HUES48 (cell line): ENCODE measurements at regions not wholly inside any gene's neighbourhood (a gene's known extent, or its start where the extent isn't known, plus 50 kb on each side); places are given as distances from the start of the nearest gene placed in this dataset.
"Not testable (repeated sequence)": the region's sequence is repeated elsewhere in the genome, so short reads cannot be mapped to it uniquely, and the experiment has no call there.

Source experiments
- H3K27ac ChIP-seq: one replicate; pipeline ENCODE4 v1.7.0; 2013; ENCODE audit warnings: low read depth, low read length, inconsistent platforms
- H3K27me3 ChIP-seq: 2 replicates; pipeline ENCODE4 v1.6.1; 2013; ENCODE audit warnings: mild to moderate bottlenecking, low read length; ENCODE audit not compliant: control insufficient read depth, insufficient read depth
- H3K36me3 ChIP-seq: 2 replicates; pipeline ENCODE4 v1.6.1; 2013; ENCODE audit warnings: low read length; ENCODE audit not compliant: control insufficient read depth, insufficient read depth
- H3K4me1 ChIP-seq: 2 replicates; pipeline ENCODE4 v1.6.1; 2013; ENCODE audit warnings: mild to moderate bottlenecking, low read length; ENCODE audit not compliant: control insufficient read depth, insufficient read depth
- H3K4me3 ChIP-seq: 2 replicates; pipeline ENCODE4 v1.5.1; 2013; ENCODE audit warnings: mild to moderate bottlenecking, low read depth, low read length
- H3K9ac ChIP-seq: 2 replicates; pipeline ENCODE4 v1.6.1; 2013; ENCODE audit warnings: mild to moderate bottlenecking, low read depth, low read length, moderate library complexity
- H3K9me3 ChIP-seq: 2 replicates; pipeline ENCODE4 v1.6.1; 2013; ENCODE audit warnings: low read length; ENCODE audit not compliant: control insufficient read depth, insufficient read depth

DNA sequence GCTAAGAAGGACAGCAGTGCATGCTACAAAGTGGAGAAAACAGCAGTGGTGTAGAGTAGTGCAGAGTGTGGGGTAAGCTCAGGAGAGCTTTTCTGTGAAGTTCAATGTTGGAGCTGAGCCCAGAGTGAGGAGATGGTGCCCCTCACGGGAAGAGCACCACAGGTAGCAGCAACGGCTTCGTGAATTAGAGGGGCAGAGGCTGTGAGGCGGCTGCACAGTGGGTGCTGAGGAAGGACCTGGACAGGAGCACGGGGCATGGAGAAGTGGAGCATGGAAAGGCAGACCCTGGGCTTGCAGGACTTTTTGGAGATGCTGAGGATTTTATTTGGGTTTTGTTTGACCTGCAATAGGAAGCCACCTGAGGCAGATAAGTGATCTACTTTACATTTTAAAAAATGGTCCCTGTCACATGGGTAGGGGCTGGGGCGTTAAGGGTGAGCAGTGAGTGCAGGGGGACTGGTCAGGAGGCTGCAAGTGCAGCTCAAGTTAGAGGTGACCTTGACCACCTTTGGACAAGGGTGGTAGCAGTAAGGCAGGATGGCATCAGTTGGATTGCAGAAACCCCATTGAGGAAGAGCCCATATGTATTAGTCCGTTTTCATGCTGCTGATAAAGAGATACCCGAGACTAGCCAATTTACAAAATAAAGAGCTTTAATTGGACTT lies 85.0 kb downstream of the MYCN start:
- H3K9me3 ChIP-seq = no peaks in the 10 kb centered on the region
- no peak overlapping the region for H3K9ac ChIP-seq
- H3K27me3 ChIP-seq = no peaks in the 10 kb centered on the region
- peaks cover 23% of the 10 kb centered on the region for H3K4me1 ChIP-seq
- no peak overlapping the region for H3K4me3 ChIP-seq
- H3K27ac ChIP-seq = no peak overlapping the region
- no peaks in the 10 kb centered on the region for H3K36me3 ChIP-seq

DNA sequence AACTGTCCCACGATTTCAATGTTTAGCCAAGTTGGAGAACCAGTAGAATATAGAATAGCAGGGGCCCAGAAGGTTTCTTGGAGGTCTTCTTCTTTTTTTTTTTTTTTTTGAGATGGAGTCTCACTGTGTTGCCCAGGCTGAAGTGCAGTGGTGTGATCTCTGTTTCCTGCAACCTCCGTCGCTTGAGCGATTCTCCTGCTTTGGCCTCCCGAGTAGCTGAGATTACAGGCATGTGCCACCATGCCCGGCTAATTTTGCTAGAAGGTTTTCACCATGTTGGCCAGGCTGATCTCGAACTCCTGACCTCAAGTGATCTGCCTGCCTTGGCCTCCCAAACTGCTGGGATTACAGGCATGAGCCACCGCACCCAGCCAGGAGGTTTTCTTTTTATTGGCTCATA lies 84.3 kb downstream of the MYCN start:
- H3K9ac ChIP-seq, H3K9me3 ChIP-seq, H3K27me3 ChIP-seq, H3K27ac ChIP-seq, H3K36me3 ChIP-seq, H3K4me3 ChIP-seq: not testable (repeated sequence)
- peaks cover 23% of the 10 kb centered on the region for H3K4me1 ChIP-seq

DNA sequence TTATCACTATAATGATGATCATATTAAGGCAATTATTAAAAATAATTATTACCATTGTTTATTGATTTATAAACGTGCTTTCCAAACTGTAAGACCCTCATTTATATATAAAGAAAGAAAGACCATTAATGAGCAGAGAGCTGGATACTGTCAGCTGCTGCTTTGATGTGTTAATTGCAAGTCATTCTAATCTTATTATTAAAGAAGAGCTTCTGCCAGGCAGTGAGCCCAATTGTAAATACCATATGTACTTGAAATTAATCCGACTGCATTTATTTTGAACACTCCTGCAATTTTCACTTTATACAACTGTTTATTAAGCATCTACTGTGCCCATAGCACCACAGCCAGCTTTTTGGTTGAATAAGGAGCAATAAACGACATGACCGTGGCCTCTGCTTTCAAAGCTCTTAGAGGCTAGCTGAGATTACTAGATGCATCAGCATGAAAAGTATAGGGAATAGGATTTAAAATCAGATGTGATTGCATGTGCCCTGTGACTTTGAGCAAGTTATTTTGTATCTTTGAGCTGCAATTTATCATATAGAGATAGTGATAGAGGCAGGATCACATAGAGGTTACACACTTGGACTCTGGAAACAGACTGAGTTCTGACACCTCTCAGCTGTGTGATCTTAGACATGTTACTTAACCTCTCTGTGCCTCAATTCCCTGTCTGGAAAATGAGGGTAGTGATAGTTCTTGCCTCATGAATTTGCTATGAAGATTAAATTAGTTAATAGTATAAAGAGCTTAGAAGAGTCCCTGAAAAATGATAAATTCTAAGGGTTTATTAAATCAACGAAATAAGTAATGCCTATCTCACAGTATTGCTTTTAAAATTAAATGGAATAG lies 83.4 kb downstream of the MYCN start:
- Histone ChIP-seq H3K4me1 (peaks cover 23% of the 10 kb centered on the region), H3K4me3 (no peak overlapping the region), H3K9ac (no peak overlapping the region), H3K27ac (no peak overlapping the region), H3K36me3 (no peaks in the 10 kb centered on the region), H3K27me3 (no peaks in the 10 kb centered on the region), H3K9me3 (no peaks in the 10 kb centered on the region)

DNA sequence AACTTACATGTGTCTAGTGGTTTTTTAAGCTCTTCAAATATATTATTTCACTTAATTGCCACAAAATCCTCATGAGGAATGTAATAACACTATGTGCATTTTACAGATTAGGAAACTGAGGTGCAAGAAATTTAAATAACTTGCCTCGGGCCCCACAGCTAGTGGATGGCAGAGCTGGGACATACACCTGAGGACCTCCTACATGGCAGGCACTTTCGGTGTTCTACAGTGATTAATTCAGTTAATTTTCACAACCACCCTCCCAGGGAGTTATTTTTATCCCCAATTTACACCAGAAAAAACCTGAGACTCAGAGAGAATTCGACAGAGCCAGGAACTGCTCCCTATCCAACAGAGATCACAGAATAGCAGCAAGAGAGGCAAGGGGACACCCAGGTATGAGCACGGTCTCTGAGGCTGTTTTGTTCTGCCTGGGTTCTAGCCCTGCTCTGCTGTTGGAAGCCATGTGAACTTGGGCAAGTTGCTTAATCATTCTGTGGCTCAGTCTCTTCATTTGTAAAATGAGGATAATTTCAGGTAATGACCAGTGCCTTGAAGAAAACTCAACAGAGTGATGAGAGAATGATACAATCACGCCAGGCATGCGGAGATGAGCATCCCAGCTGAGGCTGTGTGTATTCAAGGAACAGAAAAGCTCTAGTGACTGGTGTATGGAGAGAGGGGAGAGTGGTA lies 82.3 kb downstream of the MYCN start:
- H3K9me3 ChIP-seq = no peaks in the 10 kb centered on the region
- H3K4me1 ChIP-seq = peaks cover 23% of the 10 kb centered on the region
- H3K4me3 ChIP-seq = no peak overlapping the region
- no peaks in the 10 kb centered on the region for H3K36me3 ChIP-seq
- no peak overlapping the region for H3K9ac ChIP-seq
- no peaks in the 10 kb centered on the region for H3K27me3 ChIP-seq
- peak overlapping the region; percentile 46 for H3K27ac ChIP-seq

DNA sequence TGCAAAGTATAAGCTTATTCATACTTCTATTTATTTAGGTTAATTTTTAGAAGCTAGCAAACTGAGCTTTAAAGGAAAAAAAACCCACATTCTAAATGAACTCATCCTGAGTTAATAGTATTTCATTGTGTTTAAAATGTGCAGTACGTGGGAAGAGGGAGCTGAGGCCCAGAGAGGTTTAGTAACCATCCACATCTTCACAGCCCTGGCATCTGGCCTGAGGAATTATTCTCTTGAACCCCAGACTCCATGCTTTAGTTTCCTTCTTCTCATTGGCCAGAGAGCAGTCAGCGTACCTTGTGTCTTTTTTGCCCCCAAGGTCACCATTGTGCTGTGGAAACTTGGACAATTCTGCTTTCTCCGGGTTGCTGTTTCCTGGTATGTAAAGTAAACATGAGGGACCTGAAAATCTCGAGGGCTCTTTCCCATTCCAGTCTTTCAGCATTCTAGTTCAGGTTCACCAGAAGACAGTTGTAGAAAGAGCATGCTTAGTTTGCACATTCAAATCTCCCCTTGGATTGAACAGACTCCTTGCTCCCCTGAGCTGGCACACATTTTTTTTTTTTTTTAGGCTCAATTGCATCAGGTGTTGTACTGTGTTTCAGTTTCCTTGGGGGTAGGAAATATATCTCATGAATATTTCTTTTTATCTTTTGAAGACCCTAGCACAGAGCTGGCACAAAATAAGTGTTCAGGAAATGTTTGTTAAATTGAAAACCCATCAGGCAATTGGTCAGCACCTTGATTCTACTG lies 81.4 kb downstream of the MYCN start:
- no peaks in the 10 kb centered on the region for H3K27me3 ChIP-seq

DNA sequence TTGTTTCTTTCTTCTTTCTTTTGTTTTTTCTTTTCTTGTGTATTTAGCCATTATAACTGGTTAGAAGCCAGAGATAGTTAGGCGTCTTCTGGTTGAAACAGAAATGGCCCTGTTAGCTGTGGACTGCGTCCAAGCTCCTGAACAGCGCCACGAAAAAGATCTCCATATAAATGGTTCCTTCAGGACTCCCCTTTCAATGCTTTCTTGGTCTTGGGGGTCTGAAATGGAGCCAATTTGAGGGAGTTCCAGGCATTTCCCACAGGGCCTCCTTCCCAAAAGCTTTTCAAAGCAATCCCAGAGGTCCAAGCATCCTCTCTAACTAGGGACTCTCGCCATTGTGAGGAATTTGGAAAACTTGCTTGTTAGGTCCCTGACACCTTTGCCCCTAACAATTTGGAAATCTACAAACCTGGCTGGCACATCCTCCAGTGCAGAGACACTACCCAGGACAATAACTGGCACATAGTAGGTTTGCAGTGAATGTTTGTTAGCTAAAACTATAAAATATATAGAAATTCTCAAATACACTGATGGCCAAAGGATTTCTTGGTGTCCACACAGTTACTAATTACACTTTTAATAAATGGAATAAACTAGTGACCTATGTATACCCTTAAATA lies 80.1 kb downstream of the MYCN start:
- Histone ChIP-seq H3K27me3 (no peaks in the 10 kb centered on the region), H3K9me3 (no peaks in the 10 kb centered on the region), H3K4me3 (no peak overlapping the region), H3K9ac (no peak overlapping the region), H3K36me3 (no peaks in the 10 kb centered on the region), H3K4me1 (peaks cover 27% of the 10 kb centered on the region), H3K27ac (no peak overlapping the region)

More for the DNA sequence above, 81.4 kb downstream of the MYCN start:
- Histone ChIP-seq H3K4me1 (peaks cover 23% of the 10 kb centered on the region), H3K4me3 (no peak overlapping the region), H3K9me3 (no peaks in the 10 kb centered on the region), H3K9ac (no peak overlapping the region), H3K36me3 (no peaks in the 10 kb centered on the region), H3K27ac (no peak overlapping the region)

DNA sequence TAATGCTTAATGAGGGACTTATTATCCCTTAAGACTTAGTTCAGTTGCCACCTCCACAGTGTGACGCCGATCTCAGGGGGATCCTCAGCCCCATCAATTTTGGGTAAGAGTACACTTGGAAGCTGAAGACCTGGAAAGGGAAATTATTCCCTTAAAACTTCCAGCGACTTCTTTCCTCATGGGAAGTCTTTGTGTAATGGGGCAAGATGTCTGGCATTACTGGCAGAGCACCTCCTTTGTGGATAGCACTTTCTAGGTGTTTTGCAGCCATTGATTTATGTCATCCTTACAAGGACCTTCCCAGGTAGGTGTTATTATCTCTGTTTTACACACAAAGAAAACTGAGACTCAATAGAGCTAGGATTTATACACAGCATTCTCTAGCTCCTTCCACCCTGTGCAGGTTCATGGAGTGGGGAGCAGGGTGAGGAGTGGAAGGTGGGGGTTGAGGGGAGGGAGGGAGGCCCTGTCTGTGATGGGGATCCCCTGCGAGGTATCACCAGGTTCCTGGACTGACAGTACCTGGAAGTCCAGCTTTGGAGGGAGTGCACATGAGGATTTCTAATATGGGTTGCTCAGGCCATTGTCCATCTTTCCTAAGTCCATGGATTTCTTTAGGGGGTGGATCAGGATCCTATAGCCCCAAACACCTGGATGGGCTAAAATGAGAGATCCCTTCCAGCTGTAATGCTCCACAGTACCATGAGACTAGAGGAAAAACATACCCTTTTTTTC lies 79.4 kb downstream of the MYCN start:
- Histone ChIP-seq H3K4me1 (peaks cover 30% of the 10 kb centered on the region), H3K9me3 (no peaks in the 10 kb centered on the region), H3K9ac (no peak overlapping the region), H3K4me3 (no peak overlapping the region), H3K27me3 (no peaks in the 10 kb centered on the region), H3K27ac (no peak overlapping the region), H3K36me3 (no peaks in the 10 kb centered on the region)

DNA sequence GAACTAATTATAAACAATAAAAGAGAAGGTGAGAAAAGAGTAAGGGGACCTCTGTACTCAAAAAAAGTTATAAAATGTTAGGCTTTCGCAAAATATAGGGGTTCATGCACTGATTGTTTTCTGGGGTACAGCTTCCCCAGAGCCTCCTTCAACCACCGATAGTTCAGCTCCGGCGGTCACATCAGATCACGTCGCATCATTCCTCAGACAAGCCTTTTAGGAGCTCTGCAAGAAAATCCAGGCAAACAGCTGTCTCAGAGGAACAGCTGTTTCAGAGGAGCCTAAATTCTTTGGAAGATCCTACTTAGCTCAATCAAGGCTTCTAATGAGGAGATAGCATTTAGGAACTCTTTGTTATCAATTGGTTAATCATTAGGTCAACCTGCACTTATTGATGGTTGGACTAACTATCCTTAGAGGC lies 78.7 kb downstream of the MYCN start:
- Histone ChIP-seq H3K27me3 (no peaks in the 10 kb centered on the region), H3K36me3 (no peaks in the 10 kb centered on the region), H3K4me1 (peaks cover 32% of the 10 kb centered on the region), H3K9ac (no peak overlapping the region), H3K4me3 (no peak overlapping the region), H3K9me3 (no peaks in the 10 kb centered on the region), H3K27ac (no peak overlapping the region)

DNA sequence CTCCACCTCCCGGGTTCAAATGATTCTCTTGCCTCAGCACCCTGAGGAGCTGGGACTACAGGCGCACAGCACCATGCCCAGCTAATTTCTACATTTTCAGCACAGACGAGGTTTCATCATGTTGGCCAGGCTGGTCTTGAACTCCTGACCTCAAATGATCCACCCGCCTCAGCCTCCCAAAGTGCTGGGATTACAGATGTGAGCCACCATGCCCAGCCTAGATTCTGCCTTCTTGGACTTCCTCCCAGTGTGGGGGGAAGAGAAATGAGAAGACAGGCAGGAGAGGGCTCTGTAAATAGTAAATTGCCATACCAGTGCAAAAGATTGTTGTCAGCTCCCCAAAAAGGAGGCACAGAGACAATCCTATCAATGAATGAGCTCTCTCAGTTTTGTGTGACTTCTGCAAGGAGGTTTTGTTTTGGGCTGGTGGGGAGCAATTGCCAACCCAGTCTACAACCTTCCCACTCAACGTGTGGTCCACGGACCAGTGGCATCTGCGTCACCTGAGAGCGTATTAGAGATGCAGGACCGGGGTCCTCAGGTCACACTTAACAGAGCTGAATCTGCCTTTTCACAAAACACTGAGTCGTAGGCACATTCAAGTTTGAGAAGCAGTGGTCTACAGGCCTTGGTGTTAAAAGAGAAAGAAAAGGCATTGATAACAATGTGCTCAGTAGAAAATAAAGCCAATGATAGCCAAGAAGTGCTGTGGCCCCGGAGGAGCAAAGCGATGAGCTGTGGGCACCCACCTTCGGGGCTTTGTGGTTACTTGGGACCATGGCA lies 78.1 kb downstream of the MYCN start:
- Histone ChIP-seq H3K36me3 (no peaks in the 10 kb centered on the region), H3K4me3 (no peak overlapping the region), H3K4me1 (peaks cover 31% of the 10 kb centered on the region)

More for the DNA sequence above, 78.1 kb downstream of the MYCN start:
- peaks cover 2% of the 10 kb centered on the region; the same call in 1 of the 2 replicates for H3K27me3 ChIP-seq
- H3K27ac ChIP-seq = no peak overlapping the region
- H3K9me3 ChIP-seq = no peaks in the 10 kb centered on the region
- no peak overlapping the region for H3K9ac ChIP-seq
